WTC11 (cell line): ENCODE measurements at regions not wholly inside any gene's neighbourhood (a gene's known extent, or its start where the extent isn't known, plus 50 kb on each side); places are given as distances from the start of the nearest gene placed in this dataset.

Experiments
- ATAC-seq: fragments of 200-7000 bp; cut with Tn5 transposase; 2 replicates; pipeline ENCODE4 v1.10.0; 2021; ENCODE audit warnings: mild to moderate bottlenecking, moderate library complexity
- CTCF ChIA-PET: fragments of 300-600 bp; sonication (Branson Sonifier 250); formaldehyde crosslinking; loops from one replicate; lab custom pipeline; 2021; ENCODE audit warnings: antibody characterized with exemption; lab: Charles Lee
- POLR2A ChIA-PET: fragments of 350-600 bp; sonication (Branson Sonifier 250); formaldehyde crosslinking; loops from one replicate; lab custom pipeline; 2021; ENCODE audit warnings: antibody characterized with exemption; lab: Charles Lee
- DNase-seq: peaks from one replicate; pipeline ENCODE4 v3.0.0; 2021; ENCODE audit warnings: low spot score
- H3K27ac Mint-ChIP-seq: 2 replicates; pipeline ENCODE4 v1.8.0; 2021; ENCODE audit warnings: mixed read lengths
- H3K27me3 Mint-ChIP-seq: 2 replicates; pipeline ENCODE4 v1.8.0; 2021; ENCODE audit warnings: low read depth, mild to moderate bottlenecking, moderate library complexity, mixed read lengths
- H3K36me3 Mint-ChIP-seq: 2 replicates; pipeline ENCODE4 v1.8.0; 2021; ENCODE audit warnings: mixed read lengths
- H3K4me1 Mint-ChIP-seq: 2 replicates; pipeline ENCODE4 v1.8.0; 2022; ENCODE audit warnings: mixed read lengths
- H3K4me3 Mint-ChIP-seq: 2 replicates; pipeline ENCODE4 v1.8.0; 2021; ENCODE audit warnings: mild to moderate bottlenecking, moderate library complexity, mixed read lengths
- H3K9me3 Mint-ChIP-seq: 2 replicates; pipeline ENCODE4 v1.8.0; 2021; ENCODE audit warnings: mixed read lengths
- AFF4 ChIP-seq: sonication (generic); formaldehyde crosslinking; IDR thresholded peaks from 2 replicates; pipeline ENCODE4 v1.8.1; 2023; ENCODE audit warnings: mild to moderate bottlenecking, missing genetic modification reagents, borderline replicate concordance
- ATF3 ChIP-seq: sonication (generic); formaldehyde crosslinking; conservative IDR thresholded peaks from 2 replicates; pipeline ENCODE4 v1.8.1; 2022; ENCODE audit warnings: mild to moderate bottlenecking, missing genetic modification reagents
- CREB1 ChIP-seq: sonication (generic); formaldehyde crosslinking; IDR thresholded peaks from 2 replicates; pipeline ENCODE4 v1.8.0; 2023; ENCODE audit warnings: mild to moderate bottlenecking, missing genetic modification reagents
- CTCF ChIP-seq: fragments of 200-600 bp; IDR thresholded peaks from 2 replicates; pipeline ENCODE4 v1.8.0; 2022; ENCODE audit warnings: antibody characterized with exemption
- E2F1 ChIP-seq: sonication (generic); formaldehyde crosslinking; IDR thresholded peaks from 2 replicates; pipeline ENCODE4 v1.8.0; 2022; ENCODE audit warnings: mild to moderate bottlenecking, missing genetic modification reagents
- E2F5 ChIP-seq: sonication (generic); formaldehyde crosslinking; IDR thresholded peaks from 2 replicates; pipeline ENCODE4 v1.8.1; 2022; ENCODE audit warnings: mild to moderate bottlenecking, moderate library complexity, missing genetic modification reagents
- ERG ChIP-seq: fragments of 250-450 bp; sonication (Bioruptor Pico); IDR thresholded peaks from 2 replicates; pipeline ENCODE4 v1.8.0; 2021; ENCODE audit warnings: mild to moderate bottlenecking
- FOXJ3 ChIP-seq: sonication (generic); formaldehyde crosslinking; IDR thresholded peaks from 2 replicates; pipeline ENCODE4 v1.9.0; 2021; ENCODE audit warnings: missing genetic modification reagents, mild to moderate bottlenecking, borderline replicate concordance
- FOXK1 ChIP-seq: sonication (generic); formaldehyde crosslinking; IDR thresholded peaks from 2 replicates; pipeline ENCODE4 v1.8.0; 2022; ENCODE audit warnings: mild to moderate bottlenecking, moderate library complexity, missing genetic modification reagents
- FOXP4 ChIP-seq: sonication (generic); formaldehyde crosslinking; IDR thresholded peaks from 2 replicates; pipeline ENCODE4 v1.8.0; 2022; ENCODE audit warnings: mild to moderate bottlenecking, missing genetic modification reagents
- GRHL2 ChIP-seq: fragments of 250-450 bp; sonication (Bioruptor Pico); IDR thresholded peaks from 2 replicates; pipeline ENCODE4 v1.8.0; 2022; ENCODE audit warnings: mild to moderate bottlenecking, moderate library complexity; ENCODE audit not compliant: insufficient replicate concordance, severe bottlenecking
- HMGXB4 ChIP-seq: sonication (generic); formaldehyde crosslinking; IDR thresholded peaks from 2 replicates; pipeline ENCODE4 v1.8.1; 2023; ENCODE audit warnings: mild to moderate bottlenecking, moderate library complexity, missing genetic modification reagents
- NFATC4 ChIP-seq: fragments of 250-450 bp; sonication (Bioruptor Pico); IDR thresholded peaks from 2 replicates; pipeline ENCODE4 v1.9.0; 2021; ENCODE audit warnings: mild to moderate bottlenecking
- NR1H2 ChIP-seq: sonication (generic); formaldehyde crosslinking; IDR thresholded peaks from 2 replicates; pipeline ENCODE4 v1.9.0; 2021; ENCODE audit warnings: mild to moderate bottlenecking, moderate library complexity, missing genetic modification reagents
- RORB ChIP-seq: fragments of 250-450 bp; sonication (Bioruptor Pico); IDR thresholded peaks from 2 replicates; pipeline ENCODE4 v1.9.0; 2021; ENCODE audit warnings: mild to moderate bottlenecking
- SMAD4 ChIP-seq: sonication (generic); formaldehyde crosslinking; IDR thresholded peaks from 2 replicates; pipeline ENCODE4 v1.8.0; 2022; ENCODE audit warnings: mild to moderate bottlenecking, missing genetic modification reagents
- SOX15 ChIP-seq: fragments of 250-450 bp; sonication (Bioruptor Pico); IDR thresholded peaks from 2 replicates; pipeline ENCODE4 v1.9.0; 2021; ENCODE audit warnings: mild to moderate bottlenecking
- TP53 ChIP-seq: sonication (generic); formaldehyde crosslinking; IDR thresholded peaks from 2 replicates; pipeline ENCODE4 v1.8.1; 2023; ENCODE audit warnings: mild to moderate bottlenecking, missing genetic modification reagents
- ZBTB43 ChIP-seq: sonication (generic); formaldehyde crosslinking; IDR thresholded peaks from 2 replicates; pipeline ENCODE4 v1.8.1; 2023; ENCODE audit warnings: mild to moderate bottlenecking, missing genetic modification reagents
- ZNF416 ChIP-seq: fragments of 250-450 bp; sonication (Bioruptor Pico); IDR thresholded peaks from 2 replicates; pipeline ENCODE4 v1.9.0; 2021; ENCODE audit warnings: mild to moderate bottlenecking, inconsistent platforms

- no peak for ATAC-seq
- DNase-seq: no peak
- peaks cover 20% of the 10 kb centered on the region for H3K9me3 Mint-ChIP-seq
- H3K4me1 Mint-ChIP-seq: no peaks in the 10 kb centered on the region
- TF ChIP-seq CREB1 (CRISPR knock-in tag) (no peak), AFF4 (CRISPR knock-in tag) (no peak), ZNF416 (CRISPR knock-in tag) (no peak), ERG (CRISPR knock-in tag) (no peak), E2F5 (CRISPR knock-in tag) (no peak), RORB (CRISPR knock-in tag) (no peak), NR1H2 (CRISPR knock-in tag) (no peak), NFATC4 (no peak), TP53 (CRISPR knock-in tag) (no peak), E2F1 (no peak), FOXJ3 (no peak), SOX15 (CRISPR knock-in tag) (no peak), CTCF (no peak), FOXK1 (CRISPR knock-in tag) (no peak), SMAD4 (CRISPR knock-in tag) (no peak)
- ChIA-PET CTCF (interaction anchor here (1.2 kb wide), 1 partner anchor 358 kb away, joined by 3 read pairs; no protein-coding TSS in a partner anchor), POLR2A (no interaction called here)
- H3K36me3 Mint-ChIP-seq: peaks cover 5% of the 10 kb centered on the region
- H3K27me3 Mint-ChIP-seq: peaks cover 3% of the 10 kb centered on the region
- H3K4me3 Mint-ChIP-seq: no peak overlapping the region
- no peak overlapping the region for H3K27ac Mint-ChIP-seq
Measured at GRCh38 chr2:239466755-239467271, 66.0 kb upstream of the HDAC4 start.

- Mint-ChIP-seq H3K9me3 (peaks cover 18% of the 10 kb centered on the region), H3K27me3 (peaks cover 3% of the 10 kb centered on the region), H3K4me1 (no peaks in the 10 kb centered on the region), H3K36me3 (peaks cover 5% of the 10 kb centered on the region), H3K27ac (no peak overlapping the region), H3K4me3 (no peak overlapping the region)
- ChIA-PET POLR2A (no interaction called here), CTCF (interaction anchor here (1.2 kb wide), 1 partner anchor 358 kb away, joined by 3 read pairs; no protein-coding TSS in a partner anchor)
- ATAC-seq: no peak
- no peak for DNase-seq
- TF ChIP-seq ATF3 (CRISPR knock-in tag): no peak
- no peak for TF ChIP-seq SMAD4 (CRISPR knock-in tag)
- no peak for TF ChIP-seq HMGXB4
- TF ChIP-seq GRHL2 (CRISPR knock-in tag): no peak
- TF ChIP-seq FOXP4 (CRISPR knock-in tag): no peak
- no peak for TF ChIP-seq ZBTB43 (CRISPR knock-in tag)
Measured at GRCh38 chr2:239466061-239466754, 65.4 kb upstream of the HDAC4 start.
